Activated CD8-positive, alpha-beta memory T cell treated with anti-CD3 and anti-CD28 coated beads for 1 hour (primary cell): ENCODE measurements at regions not wholly inside any gene's neighbourhood (a gene's known extent, or its start where the extent isn't known, plus 50 kb on each side); places are given as distances from the start of the nearest gene placed in this dataset.

Experiments used
- DNase-seq, 2 donors: peaks; one replicate each; pipeline ENCODE4 v3.0.0-alpha.2; 2020; ENCODE audit warnings: low read depth in 1 of 2; ENCODE audit errors: extremely low read depth in 1 of 2

- DNase-seq = no peak
These were observed 197.0 kb downstream of the DRD1 start for GRCh38 chr5:175246889-175247520.

- DNase-seq = no peak
These were observed 197.6 kb downstream of the DRD1 start for GRCh38 chr5:175246242-175246888.

GRCh38 chr5:175243441-175243840 lies 200.5 kb downstream of the DRD1 start:
- DNase-seq = no peak

- DNase-seq = no peak
These were observed 201.8 kb downstream of the DRD1 start for GRCh38 chr5:175242207-175242606.

GRCh38 chr5:175238326-175238725 lies 205.7 kb downstream of the DRD1 start:
- no peak for DNase-seq

- no peak for DNase-seq
These were observed 207.8 kb downstream of the DRD1 start for GRCh38 chr5:175236176-175236575.

- no peak for DNase-seq
These were observed 208.6 kb downstream of the DRD1 start for GRCh38 chr5:175235251-175235960.

- no peak for DNase-seq
These were observed 213.7 kb downstream of the DRD1 start for GRCh38 chr5:175230299-175230698.

GRCh38 chr5:175226506-175226905 lies 217.5 kb downstream of the DRD1 start:
- DNase-seq = no peak

- no peak for DNase-seq
These were observed 220.7 kb downstream of the DRD1 start for GRCh38 chr5:175223291-175223690.

GRCh38 chr5:175222621-175223020 lies 221.4 kb downstream of the DRD1 start:
- DNase-seq = no peak

- no peak for DNase-seq
These were observed 223.4 kb downstream of the DRD1 start for GRCh38 chr5:175220549-175220948.

- DNase-seq = no peak
These were observed 224.6 kb downstream of the DRD1 start for GRCh38 chr5:175219366-175219765.

GRCh38 chr5:175216991-175217390 lies 227.0 kb downstream of the DRD1 start:
- no peak for DNase-seq

- no peak for DNase-seq
These were observed 228.1 kb downstream of the DRD1 start for GRCh38 chr5:175215906-175216305.

GRCh38 chr5:175214152-175214551 lies 229.8 kb downstream of the DRD1 start:
- DNase-seq = no peak

GRCh38 chr5:175211956-175212756 lies 231.8 kb downstream of the DRD1 start:
- DNase-seq = no peak

- DNase-seq = no peak
These were observed 236.5 kb downstream of the DRD1 start for GRCh38 chr5:175207321-175208040.

GRCh38 chr5:175206669-175207068 lies 237.3 kb downstream of the DRD1 start:
- DNase-seq = no peak

GRCh38 chr5:175202463-175203068 lies 241.4 kb downstream of the DRD1 start:
- no peak for DNase-seq
